ENCODE measurements at regions not wholly inside any gene's neighbourhood (a gene's known extent, or its start where the extent isn't known, plus 50 kb on each side); places are given as distances from the start of the nearest gene placed in this dataset.

- no peak for TF ChIP-seq GATA2 (IDR thresholded peaks at IDR 0.05; ENCODE audit: low read depth, low read length)
- TF ChIP-seq GATA3 (IDR thresholded peaks at IDR 0.05; ENCODE audit: low read depth, low read length): no peak
These were observed 2680.3 kb downstream of the PCDH7 start for GRCh38 chr4:33400504-33400903.

Measured in SH-SY5Y (cell line).